RCC 7860 (cell line): ENCODE measurements at regions not wholly inside any gene's neighbourhood (a gene's known extent, or its start where the extent isn't known, plus 50 kb on each side); places are given as distances from the start of the nearest gene placed in this dataset.
"Not testable (repeated sequence)": the region's sequence is repeated elsewhere in the genome, so short reads cannot be mapped to it uniquely, and the experiment has no call there.

ENCODE experiments used
- DNase-seq: peaks from one replicate; pipeline ENCODE4 v3.0.0-alpha.2; 2015; ENCODE audit warnings: low spot score
- FAIRE-seq: peaks from 2 replicates; lab custom pipeline; 2012; peaks lifted over from hg19 to GRCh38; lab: Jason Lieb, UNC

- no peak for DNase-seq
- FAIRE-seq, result no peak
Measured at GRCh38 chr11:101743828-101744227, 160.0 kb upstream of the TRPC6 start.

GRCh38 chr11:101741479-101742175, 157.8 kb upstream of the TRPC6 start:
- DNase-seq, result no peak
- no peak for FAIRE-seq

GRCh38 chr11:101741061-101741460, 157.3 kb upstream of the TRPC6 start:
- FAIRE-seq (no peak), DNase-seq (no peak)

GRCh38 chr11:101738452-101738851, 154.6 kb upstream of the TRPC6 start:
- no peak for FAIRE-seq
- no peak for DNase-seq

- FAIRE-seq (no peak), DNase-seq (no peak)
Measured at GRCh38 chr11:101729406-101730078, 145.7 kb upstream of the TRPC6 start.

- FAIRE-seq, result no peak
- DNase-seq, result no peak
Measured at GRCh38 chr11:101727451-101727850, 143.6 kb upstream of the TRPC6 start.

GRCh38 chr11:101726988-101727387, 143.2 kb upstream of the TRPC6 start:
- no peak for FAIRE-seq
- no peak for DNase-seq

- no peak for DNase-seq
- FAIRE-seq, result no peak
Measured at GRCh38 chr11:101723371-101723770, 139.6 kb upstream of the TRPC6 start.

GRCh38 chr11:101721270-101721669, 137.5 kb upstream of the TRPC6 start:
- FAIRE-seq, result no peak

GRCh38 chr11:101718402-101718801, 134.6 kb upstream of the TRPC6 start:
- FAIRE-seq (no peak), DNase-seq (no peak)

More at GRCh38 chr11:101721270-101721669, 137.5 kb upstream of the TRPC6 start:
- DNase-seq, result no peak

GRCh38 chr11:101717619-101718018, 133.8 kb upstream of the TRPC6 start:
- FAIRE-seq (no peak), DNase-seq (no peak)

GRCh38 chr11:101715281-101715680, 131.5 kb upstream of the TRPC6 start:
- FAIRE-seq (no peak), DNase-seq (no peak)

- FAIRE-seq (no peak), DNase-seq (no peak)
Measured at GRCh38 chr11:101707477-101707876, 123.7 kb upstream of the TRPC6 start.

GRCh38 chr11:101706541-101706940, 122.7 kb upstream of the TRPC6 start:
- DNase-seq (no peak), FAIRE-seq (no peak)

GRCh38 chr11:101705972-101706371, 122.2 kb upstream of the TRPC6 start:
- no peak for DNase-seq
- no peak for FAIRE-seq

GRCh38 chr11:101694869-101695268, 111.1 kb upstream of the TRPC6 start:
- FAIRE-seq, result not testable (repeated sequence)

GRCh38 chr11:101692980-101693379, 109.2 kb upstream of the TRPC6 start:
- FAIRE-seq, result no peak

More at GRCh38 chr11:101694869-101695268, 111.1 kb upstream of the TRPC6 start:
- not testable (repeated sequence) for DNase-seq

GRCh38 chr11:101686514-101686913, 102.7 kb upstream of the TRPC6 start:
- FAIRE-seq, result peak; percentile 48

More at GRCh38 chr11:101692980-101693379, 109.2 kb upstream of the TRPC6 start:
- no peak for DNase-seq

GRCh38 chr11:101668236-101668635, 84.4 kb upstream of the TRPC6 start:
- no peak for DNase-seq
- no peak for FAIRE-seq

More at GRCh38 chr11:101686514-101686913, 102.7 kb upstream of the TRPC6 start:
- peak; percentile 67 for DNase-seq

GRCh38 chr11:101666916-101667315, 83.1 kb upstream of the TRPC6 start:
- FAIRE-seq, result no peak
- no peak for DNase-seq

GRCh38 chr11:101661559-101661958, 77.8 kb upstream of the TRPC6 start:
- FAIRE-seq, result no peak
- no peak for DNase-seq
